Hepatocyte (in vitro differentiated cells): ENCODE measurements at regions not wholly inside any gene's neighbourhood (a gene's known extent, or its start where the extent isn't known, plus 50 kb on each side); places are given as distances from the start of the nearest gene placed in this dataset.
A peak's percentile ranks its signal among the peaks of the same experiment; 100 is the strongest.

ENCODE experiments used
- DNase-seq: peaks from one replicate; pipeline ENCODE4 v3.0.0-alpha.2; 2016; ENCODE audit warnings: low spot score
- H2AFZ ChIP-seq: fragments of 200-600 bp; sonication (generic); 2 replicates; pipeline ENCODE4 v1.6.0; 2016; ENCODE audit warnings: antibody characterized with exemption, mild to moderate bottlenecking
- H3K27ac ChIP-seq: fragments of 200-600 bp; sonication (generic); 2 replicates; pipeline ENCODE4 v1.5.1; 2016; ENCODE audit warnings: mild to moderate bottlenecking
- H3K27me3 ChIP-seq: fragments of 200-600 bp; sonication (generic); 2 replicates; pipeline ENCODE4 v1.6.1; 2016
- H3K36me3 ChIP-seq: fragments of 200-600 bp; sonication (generic); replicated peaks from 2 replicates; pipeline ENCODE4 v1.5.1; 2016; ENCODE audit warnings: low read depth; ENCODE audit not compliant: insufficient read depth
- H3K4me1 ChIP-seq: fragments of 200-600 bp; sonication (generic); 2 replicates; pipeline ENCODE4 v1.5.1; 2016; ENCODE audit warnings: mild to moderate bottlenecking, moderate library complexity; ENCODE audit not compliant: insufficient read depth
- H3K4me2 ChIP-seq: fragments of 200-600 bp; sonication (generic); 2 replicates; pipeline ENCODE4 v1.6.0; 2016
- H3K4me3 ChIP-seq: fragments of 200-600 bp; sonication (generic); 2 replicates; pipeline ENCODE4 v1.5.1; 2016; ENCODE audit warnings: mild to moderate bottlenecking
- H3K79me2 ChIP-seq: fragments of 200-600 bp; sonication (generic); 2 replicates; pipeline ENCODE4 v1.6.0; 2017; ENCODE audit warnings: mild to moderate bottlenecking
- H3K9me2 ChIP-seq: fragments of 200-600 bp; sonication (generic); replicated peaks from 2 replicates; pipeline ENCODE4 v1.6.0; 2017; ENCODE audit warnings: mild to moderate bottlenecking; ENCODE audit not compliant: insufficient read depth
- H3K9me3 ChIP-seq: fragments of 200-600 bp; sonication (generic); 2 replicates; pipeline ENCODE4 v1.5.1; 2016; ENCODE audit warnings: low read depth, mild to moderate bottlenecking
- H4K20me1 ChIP-seq: fragments of 200-600 bp; sonication (generic); 2 replicates; pipeline ENCODE4 v1.6.0; 2016; ENCODE audit warnings: mild to moderate bottlenecking; ENCODE audit not compliant: insufficient read depth, poor library complexity, severe bottlenecking
- CTCF ChIP-seq: fragments of 200-600 bp; sonication (generic); IDR thresholded peaks from 2 replicates; pipeline ENCODE4 v1.5.1; 2016; ENCODE audit warnings: antibody characterized with exemption, mild to moderate bottlenecking; ENCODE audit not compliant: poor library complexity
- EZH2 ChIP-seq: fragments of 200-600 bp; sonication (generic); IDR thresholded peaks from 2 replicates; pipeline ENCODE4 v1.6.1; 2016; ENCODE audit warnings: antibody characterized with exemption, mild to moderate bottlenecking, borderline replicate concordance
- EZH2phosphoT487 ChIP-seq: fragments of 200-600 bp; sonication (generic); IDR thresholded peaks from one replicate; pipeline ENCODE4 v1.6.1; 2018; ENCODE audit warnings: antibody characterized with exemption, mild to moderate bottlenecking, low read depth, moderate library complexity; ENCODE audit not compliant: unreplicated experiment, severe bottlenecking
- WGBS: methylation state at CpG from one replicate; pipeline ENCODE4 v1.1.6; 2016; ENCODE audit warnings: low lambda C conversion rate; ENCODE audit errors: missing lambda C conversion rate; 5-methylcytosine and 5-hydroxymethylcytosine counted together

- Histone ChIP-seq H3K4me1 (no peaks in the 10 kb centered on the region), H3K4me3 (no peak overlapping the region), H2AFZ (no peak overlapping the region), H4K20me1 (no peaks in the 10 kb centered on the region), H3K79me2 (no peaks in the 10 kb centered on the region), H3K27ac (no peak overlapping the region), H3K27me3 (no peaks in the 10 kb centered on the region), H3K9me2 (no peaks in the 10 kb centered on the region), H3K4me2 (no peak overlapping the region), H3K36me3 (no peaks in the 10 kb centered on the region), H3K9me3 (no peaks in the 10 kb centered on the region)
- 73% methylated on average over 3 of the region's 3 CpGs for WGBS
- TF ChIP-seq CTCF (no peak), EZH2phosphoT487 (no peak), EZH2 (no peak)
- DNase-seq, result no peak
These were observed 78.9 kb upstream of the VASH1 start for GRCh38 chr14:76682367-76682766.

GRCh38 chr14:76686646-76687045 is 74.6 kb upstream of the VASH1 start:
- 55% methylated on average over 1 of the region's 1 CpG for WGBS

DNA sequence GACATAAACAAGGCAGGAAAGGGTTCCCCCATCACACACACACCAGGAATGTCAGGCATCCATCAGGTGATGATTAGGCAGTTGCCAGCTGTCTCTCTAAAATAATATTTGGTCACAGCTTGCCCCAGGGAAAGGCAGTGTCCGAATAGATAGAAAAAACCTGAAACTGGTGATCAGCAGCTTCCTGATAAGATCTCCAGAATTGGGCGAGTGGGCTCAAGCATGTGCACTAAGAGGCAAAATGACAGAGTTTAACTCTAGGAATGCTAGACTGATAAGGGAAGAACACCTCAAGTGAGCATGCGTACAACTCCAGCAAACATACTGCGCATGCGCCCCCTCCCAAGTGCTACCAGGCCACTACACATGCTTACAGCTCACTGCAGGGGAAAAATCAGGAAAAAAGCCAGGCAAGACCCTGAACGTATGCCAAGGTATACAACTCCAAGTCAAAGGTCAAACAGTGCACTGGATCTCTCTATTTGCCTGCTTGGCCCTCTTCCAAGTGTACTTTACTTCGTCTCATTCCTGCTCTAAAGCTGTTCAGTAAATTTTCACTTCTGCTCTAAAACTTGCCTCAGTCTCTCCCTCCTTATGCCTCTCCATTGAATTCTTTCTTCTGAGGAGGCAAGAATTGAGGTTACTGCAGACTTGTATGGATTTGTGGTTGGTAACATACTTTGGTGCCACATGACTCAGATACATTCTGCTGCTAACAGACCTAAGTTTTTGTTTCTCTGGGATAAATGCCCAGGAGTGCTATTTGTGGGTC is 73.5 kb upstream of the VASH1 start:
- no peak overlapping the region for H3K4me2 ChIP-seq
- H3K4me1 ChIP-seq, result no peaks in the 10 kb centered on the region
- H3K9me3 ChIP-seq, result peaks cover 5% of the 10 kb centered on the region
- no peaks in the 10 kb centered on the region for H4K20me1 ChIP-seq
- H3K9me2 ChIP-seq, result no peaks in the 10 kb centered on the region
- H3K79me2 ChIP-seq, result no peaks in the 10 kb centered on the region
- H3K4me3 ChIP-seq, result no peak overlapping the region
- H2AFZ ChIP-seq, result no peak overlapping the region
- 65% methylated on average over 7 of the region's 7 CpGs for WGBS
- H3K27me3 ChIP-seq, result no peaks in the 10 kb centered on the region
- peak; percentile 64 for DNase-seq
- no peaks in the 10 kb centered on the region for H3K36me3 ChIP-seq
- H3K27ac ChIP-seq, result no peak overlapping the region
- TF ChIP-seq CTCF (no peak), EZH2 (no peak), EZH2phosphoT487 (no peak)

More at GRCh38 chr14:76686646-76687045, 74.6 kb upstream of the VASH1 start:
- Histone ChIP-seq H2AFZ (no peak overlapping the region), H3K4me3 (no peak overlapping the region), H3K9me3 (peaks cover 5% of the 10 kb centered on the region), H3K27ac (no peak overlapping the region), H3K4me1 (no peaks in the 10 kb centered on the region), H3K79me2 (no peaks in the 10 kb centered on the region), H3K36me3 (no peaks in the 10 kb centered on the region), H4K20me1 (no peaks in the 10 kb centered on the region), H3K4me2 (no peak overlapping the region), H3K9me2 (no peaks in the 10 kb centered on the region), H3K27me3 (no peaks in the 10 kb centered on the region)
- no peak for DNase-seq
- TF ChIP-seq CTCF (no peak), EZH2 (no peak), EZH2phosphoT487 (no peak)
